HL-60 (cell line): ENCODE measurements at regions not wholly inside any gene's neighbourhood (a gene's known extent, or its start where the extent isn't known, plus 50 kb on each side); places are given as distances from the start of the nearest gene placed in this dataset.
"Not testable (repeated sequence)": the region's sequence is repeated elsewhere in the genome, so short reads cannot be mapped to it uniquely, and the experiment has no call there.

Experiments
- DNase-seq, 2 experiments: peaks; one replicate each; pipeline ENCODE4 v3.0.0-alpha.2; 2010 to 2020; ENCODE audit warnings: low read depth in 1 of 2, low spot score in 1 of 2
- H3K27ac ChIP-seq: fragments of 250-450 bp; sonication (Bioruptor Pico); replicated peaks from 2 replicates; pipeline ENCODE4 v1.5.1; 2020; ENCODE audit warnings: mild to moderate bottlenecking, moderate library complexity
- H3K27me3 ChIP-seq: fragments of 250-450 bp; sonication (Bioruptor Pico); 2 replicates; pipeline ENCODE4 v1.5.1; 2021; ENCODE audit warnings: mild to moderate bottlenecking, moderate library complexity; ENCODE audit not compliant: insufficient read depth, poor library complexity, severe bottlenecking
- H3K4me3 ChIP-seq: replicated peaks from 2 replicates; pipeline ENCODE4 v1.5.1; 2011; ENCODE audit warnings: mild to moderate bottlenecking, control low read depth, low read length; ENCODE audit not compliant: insufficient read depth
- GABPA ChIP-seq: IDR thresholded peaks from 2 replicates; pipeline ENCODE4 v1.6.1; 2012; ENCODE audit warnings: low read depth
- POLR2AphosphoS5 ChIP-seq: IDR thresholded peaks from 2 replicates; pipeline ENCODE4 v1.6.1; 2012; ENCODE audit warnings: low read depth
- SPI1 ChIP-seq: IDR thresholded peaks from 2 replicates; pipeline ENCODE4 v1.6.1; 2012; ENCODE audit warnings: low read depth, mild to moderate bottlenecking, borderline replicate concordance
- TF ChIP-seq, protein P1 (sequence below): IDR thresholded peaks from one replicate; pipeline ENCODE4 v1.5.1; 2011; ENCODE audit warnings: low read length, control low read depth, inconsistent platforms; ENCODE audit not compliant: insufficient read depth
- TF ChIP-seq, protein P2 (sequence below): IDR thresholded peaks from 2 replicates; pipeline ENCODE4 v1.6.1; 2012; ENCODE audit warnings: low read depth; ENCODE audit not compliant: insufficient replicate concordance

GRCh38 chr5:74530326-74531050 lies 110.0 kb downstream of the ENC1 start:
- no peaks in the 10 kb centered on the region for H3K27me3 ChIP-seq
- DNase-seq = no peak
- H3K27ac ChIP-seq = no peak overlapping the region
- TF ChIP-seq POLR2AphosphoS5 = no peak
- no peak for TF ChIP-seq GABPA
- TF ChIP-seq SPI1 = no peak
- TF ChIP-seq, protein P1, sequence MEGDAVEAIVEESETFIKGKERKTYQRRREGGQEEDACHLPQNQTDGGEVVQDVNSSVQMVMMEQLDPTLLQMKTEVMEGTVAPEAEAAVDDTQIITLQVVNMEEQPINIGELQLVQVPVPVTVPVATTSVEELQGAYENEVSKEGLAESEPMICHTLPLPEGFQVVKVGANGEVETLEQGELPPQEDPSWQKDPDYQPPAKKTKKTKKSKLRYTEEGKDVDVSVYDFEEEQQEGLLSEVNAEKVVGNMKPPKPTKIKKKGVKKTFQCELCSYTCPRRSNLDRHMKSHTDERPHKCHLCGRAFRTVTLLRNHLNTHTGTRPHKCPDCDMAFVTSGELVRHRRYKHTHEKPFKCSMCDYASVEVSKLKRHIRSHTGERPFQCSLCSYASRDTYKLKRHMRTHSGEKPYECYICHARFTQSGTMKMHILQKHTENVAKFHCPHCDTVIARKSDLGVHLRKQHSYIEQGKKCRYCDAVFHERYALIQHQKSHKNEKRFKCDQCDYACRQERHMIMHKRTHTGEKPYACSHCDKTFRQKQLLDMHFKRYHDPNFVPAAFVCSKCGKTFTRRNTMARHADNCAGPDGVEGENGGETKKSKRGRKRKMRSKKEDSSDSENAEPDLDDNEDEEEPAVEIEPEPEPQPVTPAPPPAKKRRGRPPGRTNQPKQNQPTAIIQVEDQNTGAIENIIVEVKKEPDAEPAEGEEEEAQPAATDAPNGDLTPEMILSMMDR = no peak
- TF ChIP-seq, protein P2, sequence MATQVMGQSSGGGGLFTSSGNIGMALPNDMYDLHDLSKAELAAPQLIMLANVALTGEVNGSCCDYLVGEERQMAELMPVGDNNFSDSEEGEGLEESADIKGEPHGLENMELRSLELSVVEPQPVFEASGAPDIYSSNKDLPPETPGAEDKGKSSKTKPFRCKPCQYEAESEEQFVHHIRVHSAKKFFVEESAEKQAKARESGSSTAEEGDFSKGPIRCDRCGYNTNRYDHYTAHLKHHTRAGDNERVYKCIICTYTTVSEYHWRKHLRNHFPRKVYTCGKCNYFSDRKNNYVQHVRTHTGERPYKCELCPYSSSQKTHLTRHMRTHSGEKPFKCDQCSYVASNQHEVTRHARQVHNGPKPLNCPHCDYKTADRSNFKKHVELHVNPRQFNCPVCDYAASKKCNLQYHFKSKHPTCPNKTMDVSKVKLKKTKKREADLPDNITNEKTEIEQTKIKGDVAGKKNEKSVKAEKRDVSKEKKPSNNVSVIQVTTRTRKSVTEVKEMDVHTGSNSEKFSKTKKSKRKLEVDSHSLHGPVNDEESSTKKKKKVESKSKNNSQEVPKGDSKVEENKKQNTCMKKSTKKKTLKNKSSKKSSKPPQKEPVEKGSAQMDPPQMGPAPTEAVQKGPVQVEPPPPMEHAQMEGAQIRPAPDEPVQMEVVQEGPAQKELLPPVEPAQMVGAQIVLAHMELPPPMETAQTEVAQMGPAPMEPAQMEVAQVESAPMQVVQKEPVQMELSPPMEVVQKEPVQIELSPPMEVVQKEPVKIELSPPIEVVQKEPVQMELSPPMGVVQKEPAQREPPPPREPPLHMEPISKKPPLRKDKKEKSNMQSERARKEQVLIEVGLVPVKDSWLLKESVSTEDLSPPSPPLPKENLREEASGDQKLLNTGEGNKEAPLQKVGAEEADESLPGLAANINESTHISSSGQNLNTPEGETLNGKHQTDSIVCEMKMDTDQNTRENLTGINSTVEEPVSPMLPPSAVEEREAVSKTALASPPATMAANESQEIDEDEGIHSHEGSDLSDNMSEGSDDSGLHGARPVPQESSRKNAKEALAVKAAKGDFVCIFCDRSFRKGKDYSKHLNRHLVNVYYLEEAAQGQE = no peak
- H3K4me3 ChIP-seq = no peak overlapping the region

- Histone ChIP-seq H3K27me3 (no peaks in the 10 kb centered on the region), H3K4me3 (no peak overlapping the region), H3K27ac (no peak overlapping the region)
- DNase-seq = no peak
- TF ChIP-seq, protein P2 = no peak
- TF ChIP-seq SPI1 (no peak), GABPA (no peak), POLR2AphosphoS5 (no peak)
- TF ChIP-seq, protein P1 = no peak
These were observed 111.4 kb downstream of the ENC1 start for GRCh38 chr5:74529101-74529500.

DNA sequence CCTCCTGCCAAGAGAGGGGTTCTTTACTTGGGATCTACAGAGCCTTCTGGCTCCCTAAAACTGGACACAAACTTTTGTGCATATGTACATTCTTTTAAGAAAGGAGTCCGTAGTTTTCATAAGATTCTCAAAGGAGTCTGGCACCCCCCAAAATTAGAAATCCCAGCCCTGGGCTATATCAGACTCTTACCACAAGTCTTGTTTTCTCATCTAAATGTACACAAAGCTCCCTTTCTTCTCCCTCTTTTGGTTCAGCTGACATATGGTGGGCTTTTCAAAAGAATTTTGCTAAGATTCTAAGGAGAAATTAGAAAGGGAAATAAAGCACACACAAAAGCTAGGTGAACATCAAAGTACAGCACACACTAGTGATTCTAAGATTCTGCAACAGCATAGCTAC lies 114.4 kb downstream of the ENC1 start:
- H3K27me3 ChIP-seq = no peaks in the 10 kb centered on the region
- H3K4me3 ChIP-seq = no peak overlapping the region
- TF ChIP-seq SPI1 (no peak), GABPA (no peak), POLR2AphosphoS5 (no peak)
- TF ChIP-seq, protein P2 = no peak
- TF ChIP-seq, protein P1 = no peak
- no peak for DNase-seq
- no peak overlapping the region for H3K27ac ChIP-seq

- not testable (repeated sequence) for H3K27me3 ChIP-seq, DNase-seq, H3K4me3 ChIP-seq, H3K27ac ChIP-seq
These were observed 115.8 kb downstream of the ENC1 start for GRCh38 chr5:74524767-74525166.

DNA sequence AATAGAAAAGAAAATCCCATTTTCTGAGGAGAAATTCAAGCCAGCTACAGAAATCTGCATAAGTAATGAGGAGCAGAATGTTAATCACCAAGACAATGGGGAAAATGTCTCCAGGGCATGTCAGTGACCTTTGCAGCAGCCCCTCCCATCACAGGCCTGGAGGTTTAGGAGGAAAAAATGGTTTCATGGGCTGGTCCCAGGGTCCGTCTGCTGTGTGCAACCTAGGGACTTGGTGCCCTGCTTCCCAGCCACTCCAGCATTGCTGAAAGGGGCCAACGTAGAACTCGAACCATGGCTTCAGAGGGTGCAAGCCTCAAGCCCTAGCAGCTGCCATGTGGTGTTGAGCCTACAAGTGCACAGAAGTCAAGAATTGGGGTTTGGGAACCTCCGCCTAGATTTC lies 116.8 kb downstream of the ENC1 start:
- not testable (repeated sequence) for DNase-seq, H3K27me3 ChIP-seq, H3K4me3 ChIP-seq, H3K27ac ChIP-seq

GRCh38 chr5:74522838-74523237 lies 117.7 kb downstream of the ENC1 start:
- not testable (repeated sequence) for H3K27me3 ChIP-seq, H3K4me3 ChIP-seq, DNase-seq, H3K27ac ChIP-seq
